Embryonic facial prominence (tissue), 1 donor: ENCODE measurements at regions not wholly inside any gene's neighbourhood (a gene's known extent, or its start where the extent isn't known, plus 50 kb on each side); places are given as distances from the start of the nearest gene placed in this dataset.

Source experiments
- DNase-seq: peaks from one replicate; pipeline ENCODE4 v3.0.0-alpha.2; 2016; ENCODE audit errors: extremely low spot score

DNA sequence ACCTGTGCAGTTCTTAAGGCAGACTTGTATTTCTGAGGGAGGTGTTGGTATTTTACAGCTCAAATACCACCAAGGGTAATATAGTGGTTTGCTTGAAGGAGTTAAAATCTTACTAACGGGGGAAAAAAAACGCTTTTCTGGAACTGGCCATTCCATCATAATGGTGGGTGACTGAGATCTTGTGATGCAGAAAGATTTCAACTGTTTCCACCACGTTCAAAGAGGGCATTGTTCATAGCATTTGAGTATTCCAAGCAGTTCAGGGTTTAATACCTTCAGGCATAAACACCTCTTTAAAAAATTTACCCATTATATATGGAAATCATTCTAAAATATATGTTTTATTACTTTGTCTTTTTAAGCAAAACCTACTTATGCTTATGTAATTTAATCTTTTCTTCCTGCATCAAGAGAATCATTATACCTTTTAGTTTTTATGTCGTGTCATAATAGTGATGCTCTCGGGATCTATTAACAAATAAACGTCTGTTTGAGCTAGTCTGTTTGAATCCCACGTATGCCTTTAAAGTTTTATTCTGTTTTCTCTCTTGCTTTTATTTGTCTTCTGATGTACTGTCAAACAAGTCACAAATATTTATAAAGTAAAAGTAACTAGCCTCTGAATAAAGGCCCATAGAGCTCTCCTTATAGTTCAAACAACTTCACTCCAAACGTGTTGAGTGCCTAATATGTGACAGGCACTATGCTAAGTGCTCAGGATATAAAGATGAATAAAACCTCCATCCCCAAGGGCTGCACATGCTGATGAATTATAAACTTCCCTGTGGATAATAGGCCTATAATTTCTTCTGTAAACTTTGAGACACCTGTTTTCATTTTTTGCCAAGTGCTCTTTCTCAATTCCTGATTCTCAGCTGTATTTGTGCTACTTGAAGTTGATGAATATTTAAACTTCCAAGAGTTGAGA, 298.8 kb upstream of the FERMT1 start:
- DNase-seq: no peak

DNA sequence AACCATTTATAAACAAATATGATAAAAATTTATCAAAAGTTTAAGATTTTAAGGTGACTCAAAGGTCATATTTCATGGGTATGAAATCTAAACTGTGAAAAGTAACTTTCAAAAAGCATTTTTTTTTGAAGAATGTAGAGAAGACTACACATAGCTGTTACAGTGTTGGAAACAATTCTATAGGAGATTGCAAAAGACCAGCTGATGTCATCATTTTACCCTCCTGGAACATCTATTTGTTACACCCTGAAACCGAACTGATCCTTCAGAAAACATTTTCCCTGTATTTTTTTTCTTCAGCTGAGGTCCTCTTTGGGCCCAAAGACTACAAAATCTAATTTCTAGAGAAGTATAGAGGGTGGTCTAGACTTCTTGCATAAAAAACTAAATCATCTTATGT, 297.5 kb upstream of the FERMT1 start:
- no peak for DNase-seq

DNA sequence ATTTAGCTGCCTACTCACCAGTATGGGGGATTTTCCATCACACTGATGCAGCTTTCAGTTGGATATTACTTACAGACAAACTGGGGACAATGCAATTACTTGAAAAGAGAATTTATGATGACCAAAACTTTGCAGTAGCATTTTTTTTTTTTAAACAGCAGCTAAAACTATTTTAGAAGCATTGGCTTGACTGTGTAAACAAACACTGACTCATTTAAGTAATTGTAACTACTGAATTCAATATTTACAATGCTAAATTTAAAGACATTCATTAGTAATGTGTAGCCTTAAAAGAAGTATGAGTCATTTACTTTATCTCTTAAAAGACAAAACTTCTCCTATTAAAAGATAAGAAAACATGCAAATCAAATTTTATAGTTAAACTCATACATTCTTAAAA, 295.9 kb upstream of the FERMT1 start:
- DNase-seq: no peak

DNA sequence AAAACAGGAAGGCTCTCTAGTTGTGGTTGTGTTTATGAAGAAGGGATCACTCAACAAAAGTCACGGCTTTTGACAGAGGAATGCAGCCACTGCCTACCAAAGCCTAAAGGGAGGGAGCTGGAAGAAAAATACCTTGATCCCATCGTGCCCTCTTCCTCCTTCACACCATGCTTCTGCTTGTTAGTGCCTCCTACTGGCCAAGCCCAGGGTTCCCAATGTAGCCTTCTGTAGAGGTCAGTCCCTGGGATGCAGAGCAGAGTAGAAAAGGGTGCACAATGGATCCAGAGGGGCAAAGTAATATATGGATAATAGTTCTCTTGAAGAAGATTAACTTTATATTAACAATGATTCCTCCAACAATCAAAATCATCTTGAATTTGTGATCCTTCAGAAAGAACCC, 293.5 kb upstream of the FERMT1 start:
- no peak for DNase-seq

DNA sequence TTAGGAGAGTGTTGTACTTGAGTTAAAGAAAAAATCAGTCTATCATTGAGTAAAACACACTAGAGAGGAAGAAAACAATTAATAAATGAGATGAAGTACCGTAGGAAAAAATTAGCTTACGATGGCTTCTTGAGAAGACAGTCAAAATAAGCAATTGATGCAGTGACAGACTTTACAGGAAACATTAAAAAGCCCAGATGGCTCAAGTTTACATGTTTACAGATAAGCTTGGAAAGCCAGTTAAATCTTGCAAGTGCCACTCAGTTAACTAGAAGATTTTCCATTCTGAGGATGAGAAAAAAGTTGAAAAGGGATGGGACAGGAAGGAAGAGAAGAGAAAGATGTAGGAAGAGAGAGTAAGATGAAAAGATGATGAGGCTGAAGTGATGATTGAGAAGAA, 288.8 kb upstream of the FERMT1 start:
- DNase-seq: no peak

DNA sequence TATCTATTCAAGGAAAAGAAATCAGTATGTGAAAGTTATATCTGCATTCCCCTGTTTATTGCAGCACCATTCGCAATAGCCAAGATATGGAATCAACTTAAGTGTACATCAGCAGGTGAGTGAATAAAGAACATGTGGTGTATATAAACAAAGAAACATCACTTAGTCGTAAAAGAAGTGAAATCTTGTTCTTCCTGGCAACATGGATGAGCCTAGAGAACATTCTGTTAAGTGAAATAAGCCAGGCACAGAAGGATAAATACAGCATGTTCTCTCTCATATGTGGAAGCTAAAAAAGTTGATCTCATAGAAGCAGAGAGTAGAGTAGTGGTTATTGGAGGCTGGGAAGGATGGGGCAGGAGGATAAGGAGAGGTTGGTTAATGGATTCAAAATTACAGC, 287.9 kb upstream of the FERMT1 start:
- no peak for DNase-seq

DNA sequence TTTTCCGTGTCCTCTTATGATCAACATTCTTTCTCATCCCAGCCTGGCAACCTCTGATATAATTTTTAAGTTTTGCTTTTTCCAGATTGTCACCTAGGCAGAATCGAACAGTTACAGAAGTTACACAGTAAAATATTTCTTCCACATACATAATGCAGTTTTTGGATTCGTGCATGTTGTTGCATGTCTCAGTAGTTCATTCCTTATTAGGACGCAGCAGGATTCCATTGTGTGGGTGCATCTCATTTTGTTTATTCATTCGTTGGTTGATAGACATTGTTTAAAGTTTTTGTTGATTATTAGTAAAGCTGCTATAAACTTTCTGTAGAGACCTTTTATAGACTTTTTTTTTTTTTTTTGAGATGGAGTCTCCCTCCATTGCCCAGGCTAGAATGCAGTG, 284.3 kb upstream of the FERMT1 start:
- no peak for DNase-seq

DNA sequence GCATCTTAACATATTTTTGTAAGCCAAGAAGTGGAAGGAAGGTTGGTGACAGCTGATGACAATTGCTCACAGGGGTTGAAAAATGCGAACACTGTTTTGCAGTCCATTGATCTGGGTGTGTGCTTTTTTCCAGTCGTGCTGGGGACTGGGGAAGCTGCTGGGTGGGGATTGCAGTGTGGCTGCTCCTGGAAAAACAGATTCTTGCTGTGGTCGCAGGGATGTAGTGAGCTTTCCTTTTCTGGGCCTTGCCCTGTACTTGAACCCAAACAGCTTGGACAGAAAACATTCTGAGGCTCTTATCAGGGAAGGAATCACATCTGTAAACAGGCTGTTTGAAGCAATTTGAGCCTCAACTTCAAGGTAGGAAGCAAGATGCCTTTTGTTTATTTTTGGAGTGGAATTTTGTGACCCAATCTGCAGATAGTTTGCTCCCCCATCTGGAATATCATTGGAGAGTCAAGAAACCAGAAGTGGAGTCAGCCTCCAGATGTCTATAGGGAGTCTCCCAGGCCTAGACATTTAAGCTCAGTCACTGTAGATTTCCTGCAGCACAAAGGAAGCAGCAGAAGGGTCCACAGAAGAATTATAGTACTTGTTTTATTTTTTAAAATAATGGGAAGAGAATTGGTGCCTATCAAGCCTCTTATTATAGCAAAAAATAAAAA, 279.2 kb upstream of the FERMT1 start:
- DNase-seq: no peak

DNA sequence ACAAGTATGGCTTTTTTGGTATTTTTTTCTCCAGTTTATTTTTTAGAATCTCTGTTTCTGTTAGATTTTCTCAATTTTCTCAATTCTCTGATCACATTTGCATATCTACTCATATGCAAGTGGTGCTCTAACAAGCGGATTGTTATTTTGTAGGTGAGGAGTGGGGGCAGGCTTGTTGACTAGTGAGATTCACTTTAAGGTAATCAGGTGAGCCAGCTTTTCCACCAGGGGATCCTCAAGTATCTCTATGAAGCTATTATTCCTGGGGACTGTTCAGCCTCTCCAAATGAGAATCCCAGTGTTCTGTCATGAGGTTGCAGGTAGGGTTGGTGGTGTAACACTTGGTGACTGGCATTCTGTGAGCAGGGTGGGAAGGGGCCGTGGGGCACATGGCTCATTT, 274.3 kb upstream of the FERMT1 start:
- no peak for DNase-seq

DNA sequence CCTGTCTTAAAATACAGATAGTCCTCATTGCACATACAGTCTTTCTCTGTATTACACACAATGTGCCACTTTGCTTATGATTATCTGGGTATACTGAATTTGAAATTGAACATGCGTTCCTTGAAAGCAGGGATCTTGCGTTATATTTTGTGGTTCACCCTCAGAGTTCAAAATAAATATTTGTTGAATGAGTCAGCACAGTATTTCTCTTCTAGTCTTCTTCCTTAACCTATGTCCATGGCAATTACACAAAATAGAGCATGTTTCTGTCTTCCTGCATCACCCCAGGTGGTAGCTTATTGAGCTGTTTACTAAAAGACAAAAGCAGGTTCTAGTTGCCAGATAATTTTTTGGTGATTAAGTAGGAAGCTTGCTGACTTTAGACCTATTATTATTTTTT, 272.9 kb upstream of the FERMT1 start:
- no peak for DNase-seq

DNA sequence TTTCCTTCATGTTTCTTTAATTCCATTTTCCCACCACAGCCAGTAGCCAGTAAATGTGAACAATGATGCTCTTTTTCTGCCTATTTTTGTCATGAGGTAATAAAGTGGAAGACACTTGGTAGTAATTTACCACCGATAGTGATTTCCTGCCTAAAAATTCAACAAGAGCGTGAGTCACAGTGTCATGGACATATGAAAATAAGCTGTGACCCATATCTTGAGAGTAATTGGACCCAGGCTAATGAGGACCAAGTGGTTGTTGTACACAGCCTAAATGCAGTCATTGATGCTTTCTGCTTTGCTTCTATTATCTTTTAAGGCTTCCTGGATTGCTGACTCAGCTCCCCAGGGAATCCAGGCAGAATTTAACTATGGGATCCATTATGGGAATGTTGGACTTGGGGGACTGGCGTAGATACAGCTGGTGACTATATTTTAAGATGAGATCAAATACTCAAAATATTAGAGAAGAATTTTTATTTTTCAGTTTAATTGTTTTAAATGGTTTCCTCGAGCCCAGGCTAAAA, 265.9 kb upstream of the FERMT1 start:
- DNase-seq: no peak

DNA sequence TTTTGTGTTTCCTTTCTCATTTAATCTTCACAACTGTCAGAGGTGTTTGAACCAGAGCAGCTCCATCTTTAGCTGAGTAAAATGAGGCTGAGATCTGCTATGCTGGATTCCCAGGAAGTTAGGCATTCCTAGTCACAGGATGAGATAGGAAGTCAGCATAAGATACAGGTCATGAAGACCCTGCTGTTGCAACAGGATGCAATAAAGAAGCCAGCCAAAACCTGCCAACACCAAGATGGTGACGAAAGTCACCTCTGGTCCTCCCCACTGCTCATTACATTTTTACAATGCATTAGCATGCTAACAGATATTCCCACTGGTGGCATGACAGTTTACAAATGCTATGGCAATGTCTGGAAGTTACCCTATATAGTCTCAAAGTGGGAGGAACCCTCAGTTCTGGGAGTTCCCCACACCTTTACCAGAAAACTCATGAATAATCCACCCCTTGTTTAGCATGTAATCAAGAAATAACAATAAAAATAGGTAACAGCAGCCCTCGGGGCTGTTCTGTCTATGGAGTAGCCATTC, 262.2 kb upstream of the FERMT1 start:
- DNase-seq: no peak

DNA sequence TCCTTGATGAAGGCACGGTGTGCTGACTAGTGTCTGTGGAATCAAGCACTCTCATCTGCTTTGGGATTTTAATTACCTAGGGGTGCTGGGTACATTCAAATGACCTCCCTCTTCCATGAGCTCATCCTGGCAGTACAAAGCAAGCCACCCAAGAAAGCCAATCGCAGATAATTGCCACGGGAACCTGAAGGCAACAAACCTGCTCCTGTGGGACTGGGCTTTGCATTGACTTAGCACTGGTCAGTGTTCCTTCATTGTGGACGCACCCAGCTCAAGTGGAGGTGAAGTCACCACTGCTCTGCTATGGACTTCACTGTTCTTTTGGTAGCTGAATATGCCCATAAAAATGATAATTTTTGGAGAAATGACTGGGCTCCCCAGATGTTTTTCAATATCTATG, 261.6 kb upstream of the FERMT1 start:
- DNase-seq: no peak

DNA sequence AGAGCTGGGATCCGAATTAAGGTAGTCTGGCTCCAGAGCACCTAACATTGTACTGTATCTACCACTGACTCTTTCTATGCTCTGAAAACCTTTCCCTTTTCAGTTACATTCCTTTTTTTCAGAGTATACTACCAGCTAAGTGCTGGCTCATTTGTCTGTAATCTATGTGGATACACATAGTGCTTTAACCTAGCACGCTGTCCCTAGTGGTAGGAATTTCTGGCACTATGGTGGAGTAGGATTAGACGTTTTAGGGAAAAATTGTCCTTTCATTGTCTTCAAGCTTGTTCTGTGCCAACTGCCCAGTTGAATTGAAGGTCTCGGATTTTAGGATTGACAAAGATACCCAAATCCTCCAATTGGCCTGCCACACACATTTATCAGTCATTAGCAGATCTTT, 259.1 kb upstream of the FERMT1 start:
- no peak for DNase-seq

DNA sequence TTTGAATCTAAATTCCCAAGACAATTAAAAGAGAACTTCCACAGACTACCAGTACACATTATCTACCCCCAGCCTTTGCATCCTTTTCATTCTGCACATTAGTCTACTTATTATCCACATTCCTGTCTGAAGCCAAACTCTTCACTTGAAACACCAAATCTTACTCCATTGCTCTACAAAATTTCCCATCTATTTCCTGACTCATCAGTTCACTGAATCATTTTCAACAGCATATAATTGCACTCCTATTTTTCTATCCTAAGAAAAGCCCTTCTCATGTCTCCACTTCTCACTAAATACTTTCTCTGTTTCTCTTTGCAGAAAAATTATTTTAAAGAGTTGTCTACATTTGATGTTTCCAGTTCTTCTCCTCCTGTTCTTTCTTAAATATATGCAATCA, 239.4 kb upstream of the FERMT1 start:
- no peak for DNase-seq

DNA sequence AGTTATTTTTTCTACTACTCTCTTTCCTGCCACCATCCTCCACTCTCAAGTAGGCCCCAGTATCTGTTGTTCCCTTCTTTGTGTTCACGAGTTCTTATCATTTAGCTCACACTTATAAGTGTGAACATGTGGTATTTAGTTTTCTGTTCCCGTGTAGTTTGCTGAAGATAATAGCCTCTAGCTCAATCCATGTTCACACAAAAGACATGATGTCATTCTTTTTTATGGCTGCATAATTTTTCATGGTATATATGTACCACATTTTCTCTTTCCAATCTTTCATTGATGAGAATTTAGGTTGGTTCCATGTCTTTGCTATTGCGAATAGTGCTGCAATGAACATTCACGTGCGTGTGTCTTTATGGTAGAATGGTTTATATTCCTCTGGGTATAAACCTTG, 237.9 kb upstream of the FERMT1 start:
- DNase-seq: no peak

DNA sequence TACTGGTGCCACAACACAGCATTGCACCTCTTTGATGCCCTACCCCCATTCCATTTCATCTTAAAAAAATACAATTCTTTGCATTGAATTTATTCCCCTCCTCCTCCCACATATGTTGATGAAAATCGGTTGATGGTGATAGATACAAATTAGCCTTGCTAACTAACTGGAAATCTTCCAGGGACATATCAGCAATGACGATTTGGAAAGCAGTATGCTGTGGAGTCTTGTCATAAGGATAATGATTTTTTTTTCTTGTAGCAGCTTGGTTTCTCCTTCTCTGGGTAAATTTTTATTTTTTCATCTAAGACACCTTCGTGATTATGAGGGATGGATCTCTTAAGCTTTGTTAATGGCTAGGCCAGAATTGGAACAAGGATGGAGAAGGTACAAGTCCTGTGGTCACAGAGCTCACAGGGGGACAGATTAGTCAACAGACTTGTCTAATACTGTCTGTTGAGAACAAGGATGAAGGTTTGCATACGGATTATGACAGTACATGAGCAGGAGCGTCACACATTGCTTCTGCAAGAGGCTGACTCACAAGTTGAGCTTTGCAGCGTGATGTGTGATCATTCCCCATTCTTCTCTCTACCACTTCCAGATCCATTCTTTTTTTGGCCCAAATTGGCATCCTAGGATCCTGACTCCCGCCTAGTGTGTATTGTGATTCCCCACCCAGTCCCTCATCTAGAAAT, 233.1 kb upstream of the FERMT1 start:
- no peak for DNase-seq

DNA sequence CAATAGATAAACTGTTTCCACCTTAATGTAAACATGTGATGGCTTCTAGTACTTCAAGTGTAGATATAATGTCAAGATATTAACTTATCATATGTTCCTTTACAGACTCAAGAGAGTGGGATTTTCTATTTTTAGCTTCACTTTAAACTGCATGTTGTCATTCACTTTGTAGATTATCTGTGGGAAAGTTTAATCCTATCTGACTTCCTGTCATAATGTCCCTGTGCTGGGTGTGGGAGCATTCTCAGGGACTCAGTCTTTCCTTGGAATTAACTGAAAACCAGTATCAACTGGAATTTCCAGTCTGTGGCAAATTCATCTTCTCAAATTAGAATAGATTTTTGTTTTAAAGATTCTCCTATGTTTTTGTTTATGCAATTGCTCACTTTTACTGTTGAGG, 226.1 kb upstream of the FERMT1 start:
- no peak for DNase-seq

DNA sequence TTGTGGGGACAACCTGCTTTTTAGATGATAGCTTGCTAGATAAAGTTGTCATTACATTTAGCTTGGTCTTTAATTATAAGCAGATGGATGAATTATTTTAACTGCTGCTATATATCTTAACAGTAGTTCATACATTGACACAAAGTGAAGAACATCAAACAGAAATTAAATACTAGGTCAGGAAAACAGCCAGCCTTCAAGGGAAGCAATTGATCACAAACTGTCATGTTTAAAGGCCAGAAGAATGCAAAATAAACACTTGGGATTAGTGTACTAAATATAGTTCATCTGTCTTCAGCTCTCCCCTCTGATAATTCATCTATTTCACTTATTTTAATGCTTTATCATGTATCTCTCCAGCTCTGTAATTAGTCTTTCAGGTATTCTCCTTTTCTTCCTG, 225.1 kb upstream of the FERMT1 start:
- DNase-seq: no peak

DNA sequence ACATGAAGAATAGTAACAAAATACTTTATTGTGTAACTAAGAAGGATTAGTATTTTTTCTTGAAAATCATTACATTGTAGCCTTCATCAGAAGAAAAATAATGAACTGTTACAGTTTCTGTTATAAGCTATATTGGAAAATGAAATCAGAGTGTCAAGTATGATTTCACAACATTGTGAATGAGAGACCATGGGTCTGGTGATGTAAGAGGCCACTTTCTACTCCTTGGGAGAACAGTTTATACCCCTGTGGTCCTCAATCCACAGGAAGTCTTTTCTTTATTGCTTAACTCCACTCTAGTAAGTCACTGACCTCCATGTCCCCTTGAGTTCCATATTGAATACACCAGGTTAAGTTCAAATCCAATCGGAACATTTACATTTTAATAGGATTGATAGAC, 218.7 kb upstream of the FERMT1 start:
- DNase-seq: no peak

DNA sequence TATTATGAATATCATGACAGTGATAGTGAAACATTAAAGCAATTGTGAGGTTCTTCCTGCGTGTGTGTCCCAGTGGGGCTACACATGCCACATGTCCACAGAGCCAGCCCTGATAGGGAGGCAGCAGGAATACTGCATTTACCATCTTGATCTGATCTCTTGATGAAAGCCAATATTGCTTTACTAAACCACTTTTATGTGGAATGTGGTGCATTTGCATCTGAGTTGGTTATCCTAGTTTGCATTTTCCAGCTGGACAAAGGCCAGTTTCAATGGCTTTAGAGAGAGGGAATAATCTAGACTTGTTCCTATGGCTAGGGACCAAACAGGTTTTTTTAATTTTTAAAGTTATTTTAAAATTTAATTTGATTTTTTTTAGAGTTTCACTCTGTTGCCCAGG, 216.3 kb upstream of the FERMT1 start:
- no peak for DNase-seq

DNA sequence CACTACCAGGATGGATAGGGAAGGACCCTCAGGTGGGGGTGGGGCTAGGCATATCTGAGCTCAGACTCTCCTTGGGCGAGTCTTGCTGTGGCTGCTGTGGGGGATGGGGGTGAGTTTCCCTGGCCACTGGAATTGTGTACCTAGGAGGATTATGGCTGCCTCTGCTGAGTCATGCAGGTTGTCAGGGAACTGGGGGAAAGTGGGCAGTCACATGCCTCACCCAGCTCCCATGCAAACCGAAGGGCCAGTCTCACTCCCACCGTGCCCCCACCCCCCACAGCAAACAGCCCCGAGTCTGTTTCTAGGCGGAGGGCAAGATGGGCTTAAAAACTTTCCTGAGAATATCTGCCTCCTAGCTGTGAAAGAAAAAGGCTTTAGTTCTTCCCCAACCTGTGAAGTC, 210.3 kb upstream of the FERMT1 start:
- DNase-seq: no peak
